ENCODE measurements at regions not wholly inside any gene's neighbourhood (a gene's known extent, or its start where the extent isn't known, plus 50 kb on each side); places are given as distances from the start of the nearest gene placed in this dataset.

- H3K4me3 ChIP-seq, result no peak overlapping the region
- WGBS (ENCODE audit: insufficient coverage, low coverage, missing lambda C conversion rate), result 0% methylated on average over 1 of the region's 1 CpG
- TF ChIP-seq CBFA2T3 (IDR thresholded peaks at IDR 0.05) (peak; percentile 26; the same call in 1 of the 2 replicates), REST (IDR thresholded peaks at IDR 0.05; ENCODE audit: borderline replicate concordance) (no peak), REST (CRISPR knock-in tag; IDR thresholded peaks at IDR 0.05; ENCODE audit: low read depth) (no peak), MEF2A (IDR thresholded peaks at IDR 0.05; ENCODE audit: control insufficient read depth, low read depth, low read length) (no peak), ZNF280A (IDR thresholded peaks at IDR 0.05; ENCODE audit: low read depth, partially characterized antibody) (no peak)
- TF ChIP-seq, protein P1, sequence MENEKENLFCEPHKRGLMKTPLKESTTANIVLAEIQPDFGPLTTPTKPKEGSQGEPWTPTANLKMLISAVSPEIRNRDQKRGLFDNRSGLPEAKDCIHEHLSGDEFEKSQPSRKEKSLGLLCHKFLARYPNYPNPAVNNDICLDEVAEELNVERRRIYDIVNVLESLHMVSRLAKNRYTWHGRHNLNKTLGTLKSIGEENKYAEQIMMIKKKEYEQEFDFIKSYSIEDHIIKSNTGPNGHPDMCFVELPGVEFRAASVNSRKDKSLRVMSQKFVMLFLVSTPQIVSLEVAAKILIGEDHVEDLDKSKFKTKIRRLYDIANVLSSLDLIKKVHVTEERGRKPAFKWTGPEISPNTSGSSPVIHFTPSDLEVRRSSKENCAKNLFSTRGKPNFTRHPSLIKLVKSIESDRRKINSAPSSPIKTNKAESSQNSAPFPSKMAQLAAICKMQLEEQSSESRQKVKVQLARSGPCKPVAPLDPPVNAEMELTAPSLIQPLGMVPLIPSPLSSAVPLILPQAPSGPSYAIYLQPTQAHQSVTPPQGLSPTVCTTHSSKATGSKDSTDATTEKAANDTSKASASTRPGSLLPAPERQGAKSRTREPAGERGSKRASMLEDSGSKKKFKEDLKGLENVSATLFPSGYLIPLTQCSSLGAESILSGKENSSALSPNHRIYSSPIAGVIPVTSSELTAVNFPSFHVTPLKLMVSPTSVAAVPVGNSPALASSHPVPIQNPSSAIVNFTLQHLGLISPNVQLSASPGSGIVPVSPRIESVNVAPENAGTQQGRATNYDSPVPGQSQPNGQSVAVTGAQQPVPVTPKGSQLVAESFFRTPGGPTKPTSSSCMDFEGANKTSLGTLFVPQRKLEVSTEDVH (IDR thresholded peaks at IDR 0.05; ENCODE audit: low read depth, partially characterized antibody), result no peak
- H4K20me1 ChIP-seq (replicated peaks; ENCODE audit: control insufficient read depth, insufficient read depth, low read length), result no peaks in the 10 kb centered on the region
- no peaks in the 10 kb centered on the region for H3K9me1 ChIP-seq (ENCODE audit: control insufficient read depth, insufficient read depth, low read length)
- H3K36me3 ChIP-seq (ENCODE audit: control insufficient read depth, insufficient read depth, low read length), result no peaks in the 10 kb centered on the region
- no peak overlapping the region for H3K9ac ChIP-seq (ENCODE audit: insufficient read depth in 1 of 2, low read depth in 2 of 2, low read length in 2 of 2)
- no peaks in the 10 kb centered on the region for H3K9me3 ChIP-seq (replicated peaks; ENCODE audit: control insufficient read depth, insufficient read depth, low read depth, low read length)
- H3K4me1 ChIP-seq (replicated peaks in 1 of 2; ENCODE audit: control insufficient read depth in 2 of 2, insufficient read depth in 2 of 2, low read length in 2 of 2), result peaks cover 0 to 8% of the 10 kb centered on the region in 2 experiments; a peak in 2 of 5 replicates
- BruUV-seq (replicated peaks), result no TSS peak
- H3K79me2 ChIP-seq (ENCODE audit: control insufficient read depth, insufficient read depth, low read length), result no peaks in the 10 kb centered on the region
- intact Hi-C loops (cut with micrococcal nuclease) (no loop called here), in situ Hi-C loops (cut with MboI) (no loop called here)
- no peak overlapping the region for H3K27ac ChIP-seq (ENCODE audit: extremely low read depth, low read depth, low read length)
- H3K27me3 ChIP-seq (ENCODE audit: control insufficient read depth in 2 of 2, insufficient read depth in 2 of 2, low read length in 2 of 2), result no peaks in the 10 kb centered on the region; a peak in 2 of 5 replicates
- no peak overlapping the region for H3K4me2 ChIP-seq (ENCODE audit: insufficient read depth, low read length)
- ATAC-seq (no peak), DNase-seq (ENCODE audit: extremely low read depth in 1 of 4, low spot score in 3 of 4) (no peak), FAIRE-seq (no peak)
- no peak overlapping the region for H2AFZ ChIP-seq (ENCODE audit: low read depth, low read length)
- ChIA-PET POLR2A (no interaction called here), CTCF (ENCODE audit: low intra/inter-chr PET ratio) (no interaction called here)
Observed at GRCh38 chrX:39202641-39203040, 401.4 kb downstream of the MID1IP1 start.
